Mesendoderm (in vitro differentiated cells): ENCODE measurements at regions not wholly inside any gene's neighbourhood (a gene's known extent, or its start where the extent isn't known, plus 50 kb on each side); places are given as distances from the start of the nearest gene placed in this dataset.

Experiments used
- DNase-seq: peaks from one replicate; pipeline ENCODE4 v3.0.0; 2013
- H2AK5ac ChIP-seq: 2 replicates; pipeline ENCODE4 v1.6.1; 2013; ENCODE audit warnings: low read length, inconsistent platforms
- H2BK120ac ChIP-seq: 2 replicates; pipeline ENCODE4 v1.6.1; 2013; ENCODE audit warnings: low read depth, mild to moderate bottlenecking, low read length, moderate library complexity, mixed read lengths
- H2BK15ac ChIP-seq: replicated peaks from 2 replicates; pipeline ENCODE4 v1.6.1; 2013; ENCODE audit warnings: low read depth, mild to moderate bottlenecking, moderate library complexity
- H2BK5ac ChIP-seq: 2 replicates; pipeline ENCODE4 v1.6.1; 2013; ENCODE audit warnings: low read length, inconsistent platforms
- H3K18ac ChIP-seq: 2 replicates; pipeline ENCODE4 v1.6.1; 2013; ENCODE audit warnings: mild to moderate bottlenecking, low read length, mixed read lengths
- H3K23ac ChIP-seq: one replicate; pipeline ENCODE4 v1.6.1; 2013; ENCODE audit warnings: low read length
- H3K27ac ChIP-seq: 2 replicates; pipeline ENCODE4 v1.5.1; 2013; ENCODE audit warnings: low read depth, mild to moderate bottlenecking, inconsistent platforms, low read length, moderate library complexity
- H3K27me3 ChIP-seq: 2 replicates; pipeline ENCODE4 v1.6.1; 2013; ENCODE audit warnings: low read length, control low read depth, mild to moderate bottlenecking, inconsistent platforms; ENCODE audit not compliant: insufficient read depth, poor library complexity
- H3K36me3 ChIP-seq: 2 replicates; pipeline ENCODE4 v1.6.1; 2013; ENCODE audit warnings: low read length, inconsistent platforms; ENCODE audit not compliant: control insufficient read depth, insufficient read depth
- H3K4ac ChIP-seq: one replicate; pipeline ENCODE4 v1.6.1; 2013; ENCODE audit warnings: low read depth, mild to moderate bottlenecking, low read length, moderate library complexity
- H3K4me1 ChIP-seq: 2 replicates; pipeline ENCODE4 v1.6.1; 2013; ENCODE audit warnings: low read depth, low read length, inconsistent platforms; ENCODE audit not compliant: control insufficient read depth
- H3K4me2 ChIP-seq: 2 replicates; pipeline ENCODE4 v1.6.1; 2013; ENCODE audit warnings: low read length
- H3K4me3 ChIP-seq: 2 replicates; pipeline ENCODE4 v1.5.1; 2013; ENCODE audit warnings: mild to moderate bottlenecking, low read length
- H3K56ac ChIP-seq: one replicate; pipeline ENCODE4 v1.6.1; 2013; ENCODE audit warnings: low read length
- H3K79me1 ChIP-seq: 2 replicates; pipeline ENCODE4 v1.6.1; 2013; ENCODE audit warnings: low read length, inconsistent platforms
- H3K79me2 ChIP-seq: 2 replicates; pipeline ENCODE4 v1.6.1; 2013; ENCODE audit warnings: mild to moderate bottlenecking, low read length; ENCODE audit not compliant: control insufficient read depth, insufficient read depth
- H3K9ac ChIP-seq: 2 replicates; pipeline ENCODE4 v1.6.1; 2013; ENCODE audit warnings: low read length, inconsistent platforms
- H4K5ac ChIP-seq: one replicate; pipeline ENCODE4 v1.6.1; 2013; ENCODE audit warnings: low read length
- H4K8ac ChIP-seq: one replicate; pipeline ENCODE4 v1.6.1; 2013; ENCODE audit warnings: low read depth, mild to moderate bottlenecking, control low read depth, low read length, moderate library complexity
- WGBS: extraction: QIAGEN DNeasy Blood & Tissue Kit; methylation state at CpG from one replicate; pipeline ENCODE4 v1.1.7; 2013; ENCODE audit warnings: low lambda C conversion rate, missing lambda C conversion rate; ENCODE audit not compliant: insufficient coverage; ENCODE audit errors: extremely low coverage; 5-methylcytosine and 5-hydroxymethylcytosine counted together

DNA sequence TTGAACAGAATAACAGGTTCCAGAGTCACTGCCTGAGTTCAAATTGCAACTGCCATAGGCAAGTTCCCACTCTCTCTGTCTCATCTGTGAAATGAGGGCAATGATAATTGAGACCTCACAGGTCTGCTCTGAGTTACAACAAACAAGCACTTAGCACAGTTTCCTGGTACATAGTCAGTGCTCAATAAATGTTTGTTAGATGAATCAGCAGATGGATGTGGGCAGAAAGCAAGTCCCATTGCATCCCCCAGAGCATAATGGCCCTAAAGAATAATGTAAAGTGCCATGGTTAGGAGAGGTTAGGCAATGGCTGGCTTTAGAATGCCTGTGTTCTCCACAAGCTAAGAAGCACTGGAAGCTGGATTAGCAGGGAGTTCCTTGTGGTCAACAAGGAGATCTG, 136.5 kb upstream of the LARP1 start:
- Histone ChIP-seq H3K56ac (no peak overlapping the region), H2BK120ac (no peak overlapping the region), H3K4me1 (no peaks in the 10 kb centered on the region), H3K27ac (no peak overlapping the region), H2AK5ac (no peak overlapping the region), H3K23ac (no peak overlapping the region), H3K4ac (no peak overlapping the region), H3K18ac (no peak overlapping the region), H3K27me3 (no peaks in the 10 kb centered on the region), H3K4me3 (no peak overlapping the region), H3K4me2 (no peak overlapping the region), H4K5ac (no peak overlapping the region), H4K8ac (no peak overlapping the region), H3K36me3 (no peaks in the 10 kb centered on the region), H3K9ac (no peak overlapping the region), H2BK15ac (no peak overlapping the region), H2BK5ac (no peak overlapping the region), H3K79me2 (no peaks in the 10 kb centered on the region), H3K79me1 (no peaks in the 10 kb centered on the region)
- no peak for DNase-seq

DNA sequence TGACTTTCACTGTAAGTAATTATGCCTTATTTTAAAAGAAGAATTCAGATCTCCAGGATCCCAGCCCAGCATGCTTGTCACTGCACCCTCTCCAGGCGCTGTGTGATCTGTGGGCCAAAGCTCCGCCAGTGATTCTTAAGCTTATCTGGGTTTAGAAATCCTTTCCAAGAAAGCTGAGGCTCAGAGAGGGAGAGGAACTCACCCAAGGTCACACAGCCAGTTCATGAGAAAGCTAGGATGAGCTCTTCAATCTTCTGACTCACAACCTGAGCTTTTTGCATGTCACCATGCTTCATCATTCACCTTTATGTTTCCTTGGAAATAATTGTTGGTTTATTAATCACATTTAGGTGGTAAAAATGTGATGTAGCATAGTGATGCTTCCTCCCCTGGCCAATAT, 136.6 kb upstream of the HAND1 start:
- WGBS: no CpG with 5 or more reads among the region's 2 CpGs

DNA sequence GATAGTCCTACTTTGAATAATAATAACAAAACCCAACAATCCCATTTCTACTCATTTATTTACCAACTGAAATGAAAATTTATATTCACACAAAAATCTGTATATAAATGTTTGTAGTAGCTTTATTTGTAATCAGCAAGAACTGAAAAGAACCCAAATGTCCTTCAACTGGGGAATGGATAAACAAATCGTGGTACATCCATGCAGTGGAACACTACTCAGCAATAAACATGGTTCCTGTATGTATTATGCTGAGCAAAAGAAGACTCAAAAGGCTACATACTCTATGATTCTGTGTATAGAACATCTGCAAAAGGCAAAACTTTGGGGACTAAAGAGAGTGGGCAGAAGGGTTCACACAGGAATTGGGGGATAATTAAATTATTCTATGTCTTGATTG, 136.1 kb upstream of the HAND1 start:
- no peak overlapping the region for H3K23ac ChIP-seq
- no peak overlapping the region for H4K5ac ChIP-seq
- H2BK5ac ChIP-seq: no peak overlapping the region
- no peaks in the 10 kb centered on the region for H3K79me1 ChIP-seq
- no peak overlapping the region for H3K4me3 ChIP-seq
- no peak overlapping the region for H3K9ac ChIP-seq
- no peak overlapping the region for H3K4ac ChIP-seq
- H3K79me2 ChIP-seq: no peaks in the 10 kb centered on the region
- H2BK120ac ChIP-seq: no peak overlapping the region
- H3K4me1 ChIP-seq: peaks cover 6% of the 10 kb centered on the region
- H3K36me3 ChIP-seq: no peaks in the 10 kb centered on the region
- no peak overlapping the region for H3K56ac ChIP-seq
- no peak overlapping the region for H3K18ac ChIP-seq
- H2BK15ac ChIP-seq: no peak overlapping the region
- H2AK5ac ChIP-seq: no peak overlapping the region
- H3K27me3 ChIP-seq: peaks cover 4% of the 10 kb centered on the region
- DNase-seq: no peak
- no peak overlapping the region for H4K8ac ChIP-seq
- no peak overlapping the region for H3K27ac ChIP-seq
- H3K4me2 ChIP-seq: no peak overlapping the region
- WGBS: no CpG with 5 or more reads among the region's 1 CpG

More for the DNA sequence above, 136.6 kb upstream of the HAND1 start:
- no peak overlapping the region for H3K4ac ChIP-seq
- no peak overlapping the region for H3K9ac ChIP-seq
- no peaks in the 10 kb centered on the region for H3K79me2 ChIP-seq
- H4K5ac ChIP-seq: no peak overlapping the region
- no peak overlapping the region for H4K8ac ChIP-seq
- no peak overlapping the region for H3K27ac ChIP-seq
- H3K56ac ChIP-seq: no peak overlapping the region
- no peak overlapping the region for H2BK5ac ChIP-seq
- H3K79me1 ChIP-seq: no peaks in the 10 kb centered on the region
- H2BK15ac ChIP-seq: no peak overlapping the region
- no peak overlapping the region for H2BK120ac ChIP-seq
- no peak overlapping the region for H3K23ac ChIP-seq
- peaks cover 4% of the 10 kb centered on the region for H3K27me3 ChIP-seq
- DNase-seq: no peak
- no peak overlapping the region for H3K18ac ChIP-seq
- no peak overlapping the region for H3K4me3 ChIP-seq
- no peaks in the 10 kb centered on the region for H3K36me3 ChIP-seq
- H3K4me1 ChIP-seq: peaks cover 2% of the 10 kb centered on the region
- no peak overlapping the region for H3K4me2 ChIP-seq
- no peak overlapping the region for H2AK5ac ChIP-seq

DNA sequence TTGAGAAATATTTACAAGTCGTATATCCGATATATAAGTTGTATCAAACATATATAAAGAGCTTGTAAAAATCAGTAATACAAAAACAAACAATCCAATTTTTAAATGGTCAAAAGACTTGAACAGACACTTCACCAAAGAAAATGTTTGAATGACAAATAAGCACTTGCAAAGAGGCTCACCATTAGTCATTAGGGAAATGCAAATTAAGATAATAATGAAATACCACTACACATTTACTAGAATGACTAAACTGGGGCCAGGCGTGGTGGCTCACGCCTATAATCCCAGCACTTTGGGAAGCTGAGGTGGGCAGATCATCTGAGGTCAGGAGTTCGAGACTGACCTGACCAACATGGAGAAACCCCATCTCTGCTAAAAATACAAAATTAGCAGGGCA, 134.6 kb upstream of the HAND1 start:
- H3K27ac ChIP-seq: no peak overlapping the region
- peaks cover 13% of the 10 kb centered on the region for H3K4me1 ChIP-seq
- H3K27me3 ChIP-seq: peaks cover 4% of the 10 kb centered on the region
- no peak overlapping the region for H2BK120ac ChIP-seq
- H3K56ac ChIP-seq: no peak overlapping the region
- no peaks in the 10 kb centered on the region for H3K36me3 ChIP-seq
- no peak overlapping the region for H4K5ac ChIP-seq
- no peaks in the 10 kb centered on the region for H3K79me1 ChIP-seq
- no peak overlapping the region for H3K9ac ChIP-seq
- DNase-seq: no peak
- no peak overlapping the region for H4K8ac ChIP-seq
- no peak overlapping the region for H3K18ac ChIP-seq
- H2AK5ac ChIP-seq: no peak overlapping the region
- no peak overlapping the region for H3K4ac ChIP-seq
- WGBS: no CpG with 5 or more reads among the region's 5 CpGs
- no peak overlapping the region for H2BK15ac ChIP-seq
- no peak overlapping the region for H3K4me2 ChIP-seq
- no peak overlapping the region for H3K4me3 ChIP-seq
- H3K23ac ChIP-seq: no peak overlapping the region
- H3K79me2 ChIP-seq: no peaks in the 10 kb centered on the region
- H2BK5ac ChIP-seq: no peak overlapping the region

DNA sequence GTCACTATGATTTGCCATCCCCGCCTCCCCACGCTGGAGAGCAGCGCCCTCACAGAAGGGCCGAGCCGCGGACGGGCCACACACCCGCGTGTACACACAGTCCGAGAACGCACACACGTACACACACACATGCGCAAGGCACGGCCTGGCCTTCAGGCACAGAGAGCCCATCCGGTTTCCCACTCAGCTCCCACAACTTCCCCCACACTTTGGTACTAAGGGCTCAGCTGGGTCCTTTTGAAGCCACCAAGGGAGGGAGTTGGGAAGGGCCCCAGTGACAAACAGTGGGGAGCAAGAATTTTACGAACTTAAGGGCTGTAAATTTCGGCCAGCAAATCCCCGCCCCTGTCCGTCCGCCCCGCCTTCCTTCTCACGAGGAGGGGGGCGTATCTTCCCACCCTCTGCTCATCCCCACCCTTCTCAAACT, 133.3 kb upstream of the HAND1 start:
- H3K9ac ChIP-seq: peak overlapping the region; percentile 61
- H3K79me2 ChIP-seq: no peaks in the 10 kb centered on the region
- H2BK5ac ChIP-seq: no peak overlapping the region
- H2BK120ac ChIP-seq: no peak overlapping the region
- H3K23ac ChIP-seq: no peak overlapping the region
- no peak overlapping the region for H3K4ac ChIP-seq
- peak overlapping the region; percentile 25 for H3K4me3 ChIP-seq
- H3K27ac ChIP-seq: no peak overlapping the region
- H3K18ac ChIP-seq: no peak overlapping the region
- H3K36me3 ChIP-seq: no peaks in the 10 kb centered on the region
- peaks cover 4% of the 10 kb centered on the region for H3K27me3 ChIP-seq
- H3K56ac ChIP-seq: peak overlapping the region; percentile 78
- H4K8ac ChIP-seq: no peak overlapping the region
- no peak overlapping the region for H4K5ac ChIP-seq
- H2BK15ac ChIP-seq: no peak overlapping the region
- H2AK5ac ChIP-seq: no peak overlapping the region
- H3K79me1 ChIP-seq: no peaks in the 10 kb centered on the region
- no CpG with 5 or more reads among the region's 23 CpGs for WGBS
- peak overlapping the region; percentile 88 for H3K4me2 ChIP-seq
- DNase-seq: no peak
- peaks cover 20% of the 10 kb centered on the region for H3K4me1 ChIP-seq

DNA sequence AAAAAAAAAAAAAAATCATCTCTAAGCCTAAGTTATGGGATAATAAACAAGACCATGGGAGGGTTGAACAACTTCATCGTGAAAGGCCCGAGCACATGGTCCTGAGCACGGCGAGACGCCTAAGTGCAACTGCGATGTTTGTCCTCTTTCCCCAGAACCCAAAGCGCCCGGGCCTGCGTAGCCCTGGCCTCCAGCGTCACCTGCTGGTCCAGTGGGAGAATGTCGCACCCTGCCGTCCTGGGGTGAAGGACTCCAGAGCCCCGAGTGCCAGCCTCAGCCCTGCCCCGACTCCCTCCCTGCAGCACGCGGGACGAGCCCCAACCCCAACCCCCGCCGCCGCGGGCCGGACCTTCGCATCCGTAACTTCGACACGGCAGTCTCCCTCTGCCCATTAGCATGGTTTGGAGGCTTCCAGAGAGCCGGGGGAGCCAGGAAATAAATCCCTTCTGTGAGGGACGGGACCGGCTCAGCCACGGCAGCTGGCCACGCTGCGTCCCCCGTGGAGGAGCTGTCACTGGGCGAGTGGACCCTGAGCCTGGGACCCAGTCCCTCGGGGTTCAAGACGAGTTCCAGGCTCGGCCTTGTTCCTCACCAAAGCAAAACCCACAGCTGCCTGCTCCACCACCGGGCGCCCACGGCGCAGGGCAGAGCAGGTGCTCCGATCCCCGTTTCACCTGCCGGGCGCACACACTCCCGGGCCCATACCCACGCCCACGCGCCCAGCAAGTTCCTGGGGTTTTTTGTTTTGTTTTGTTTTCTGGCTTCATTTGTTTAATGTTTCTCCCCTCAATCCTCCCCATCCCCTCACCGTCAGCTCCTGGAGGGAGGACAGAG, 132.5 kb upstream of the HAND1 start:
- no CpG with 5 or more reads among the region's 50 CpGs for WGBS

More for the DNA sequence above, 132.5 kb upstream of the HAND1 start:
- Histone ChIP-seq H3K4me3 (no peak overlapping the region), H3K18ac (no peak overlapping the region), H3K23ac (no peak overlapping the region), H3K4me1 (peaks cover 25% of the 10 kb centered on the region), H3K79me1 (no peaks in the 10 kb centered on the region), H2BK5ac (no peak overlapping the region), H2AK5ac (no peak overlapping the region), H4K8ac (no peak overlapping the region), H2BK120ac (no peak overlapping the region), H3K27ac (no peak overlapping the region), H2BK15ac (no peak overlapping the region), H3K9ac (peak overlapping the region; percentile 12), H3K27me3 (peaks cover 4% of the 10 kb centered on the region), H3K4me2 (peak overlapping the region; percentile 28), H3K36me3 (no peaks in the 10 kb centered on the region), H3K56ac (peak overlapping the region; percentile 40), H4K5ac (no peak overlapping the region), H3K4ac (no peak overlapping the region), H3K79me2 (no peaks in the 10 kb centered on the region)
- peak; percentile 93 for DNase-seq
